ENCODE measurements at regions not wholly inside any gene's neighbourhood (a gene's known extent, or its start where the extent isn't known, plus 50 kb on each side); places are given as distances from the start of the nearest gene placed in this dataset.
"Not testable (repeated sequence)": the region's sequence is repeated elsewhere in the genome, so short reads cannot be mapped to it uniquely, and the experiment has no call there.

- DNase-seq; ATAC-seq (ENCODE audit: low FRiP score); intact Hi-C loops (cut with DNase I); H3K36me3 ChIP-seq (ENCODE audit: control insufficient read depth in 1 of 2, insufficient read depth in 2 of 2, low read length in 1 of 2); H3K9me3 ChIP-seq (ENCODE audit: control insufficient read depth, low read length); H3K27ac ChIP-seq (ENCODE audit: low read depth in 1 of 2, low read length in 2 of 2); H3K4me3 ChIP-seq (ENCODE audit: low read length in 2 of 2); H3K4me1 ChIP-seq (ENCODE audit: control insufficient read depth in 1 of 2, insufficient read depth in 2 of 2, low read length in 2 of 2); H3K27me3 ChIP-seq (ENCODE audit: control insufficient read depth in 1 of 2, insufficient read depth in 2 of 2, low read length in 1 of 2): not testable (repeated sequence)
- 86 to 88% methylated on average over 3 of the region's 3 CpGs for WGBS, 2 donors
Measured at GRCh38 chr1:224037362-224037761, 76.5 kb upstream of the FBXO28 start.

- H3K36me3 ChIP-seq (ENCODE audit: control insufficient read depth in 1 of 2, insufficient read depth in 2 of 2, low read length in 1 of 2); H3K4me1 ChIP-seq (ENCODE audit: control insufficient read depth in 1 of 2, insufficient read depth in 2 of 2, low read length in 2 of 2); H3K27ac ChIP-seq (ENCODE audit: low read depth in 1 of 2, low read length in 2 of 2); H3K9me3 ChIP-seq (ENCODE audit: control insufficient read depth, low read length); ATAC-seq (ENCODE audit: low FRiP score); intact Hi-C loops (cut with DNase I); DNase-seq; H3K4me3 ChIP-seq (ENCODE audit: low read length in 2 of 2); H3K27me3 ChIP-seq (ENCODE audit: control insufficient read depth in 1 of 2, insufficient read depth in 2 of 2, low read length in 1 of 2): not testable (repeated sequence)
- WGBS, 2 donors: 11 to 35% methylated on average over 2 of the region's 3 CpGs
Measured at GRCh38 chr1:224032608-224033276, 81.2 kb upstream of the FBXO28 start.

DNA sequence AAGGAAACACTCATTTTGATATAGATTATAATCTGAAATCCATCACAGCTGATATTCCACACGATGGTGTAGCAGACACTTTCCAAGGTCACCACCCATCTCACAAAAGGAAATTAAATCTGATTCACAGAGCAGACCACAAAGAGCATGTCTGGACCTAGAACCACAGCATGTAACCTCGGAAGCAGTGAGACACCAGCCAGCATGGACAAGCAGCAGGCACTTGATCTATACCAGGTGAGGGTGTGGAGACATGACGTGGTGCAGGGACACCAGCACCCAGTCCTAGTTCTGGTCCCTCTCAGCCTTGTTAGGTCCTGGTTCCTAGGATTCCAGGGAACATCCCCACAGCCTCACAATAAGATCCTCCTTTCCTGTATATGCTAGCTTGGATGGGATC, 81.9 kb upstream of the FBXO28 start:
- ATAC-seq (ENCODE audit: low FRiP score); H3K9me3 ChIP-seq (ENCODE audit: control insufficient read depth, low read length); H3K27ac ChIP-seq (ENCODE audit: low read depth in 1 of 2, low read length in 2 of 2); H3K36me3 ChIP-seq (ENCODE audit: control insufficient read depth in 1 of 2, insufficient read depth in 2 of 2, low read length in 1 of 2); H3K4me1 ChIP-seq (ENCODE audit: control insufficient read depth in 1 of 2, insufficient read depth in 2 of 2, low read length in 2 of 2); H3K27me3 ChIP-seq (ENCODE audit: control insufficient read depth in 1 of 2, insufficient read depth in 2 of 2, low read length in 1 of 2); intact Hi-C loops (cut with DNase I); H3K4me3 ChIP-seq (ENCODE audit: low read length in 2 of 2); DNase-seq: not testable (repeated sequence)
- WGBS, 2 donors: 52 to 62% methylated on average over 2 of the region's 3 CpGs

- ATAC-seq (ENCODE audit: low FRiP score); H3K27me3 ChIP-seq (ENCODE audit: control insufficient read depth in 1 of 2, insufficient read depth in 2 of 2, low read length in 1 of 2); DNase-seq; H3K36me3 ChIP-seq (ENCODE audit: control insufficient read depth in 1 of 2, insufficient read depth in 2 of 2, low read length in 1 of 2); intact Hi-C loops (cut with DNase I); H3K9me3 ChIP-seq (ENCODE audit: control insufficient read depth, low read length); H3K27ac ChIP-seq (ENCODE audit: low read depth in 1 of 2, low read length in 2 of 2); H3K4me1 ChIP-seq (ENCODE audit: control insufficient read depth in 1 of 2, insufficient read depth in 2 of 2, low read length in 2 of 2); H3K4me3 ChIP-seq (ENCODE audit: low read length in 2 of 2): not testable (repeated sequence)
- 80% methylated on average over 6 of the region's 6 CpGs for WGBS, 2 donors
Measured at GRCh38 chr1:224030257-224030656, 83.7 kb upstream of the FBXO28 start.

- H3K36me3 ChIP-seq (ENCODE audit: control insufficient read depth in 1 of 2, insufficient read depth in 2 of 2, low read length in 1 of 2); H3K27me3 ChIP-seq (ENCODE audit: control insufficient read depth in 1 of 2, insufficient read depth in 2 of 2, low read length in 1 of 2); DNase-seq; H3K9me3 ChIP-seq (ENCODE audit: control insufficient read depth, low read length); H3K4me3 ChIP-seq (ENCODE audit: low read length in 2 of 2); H3K4me1 ChIP-seq (ENCODE audit: control insufficient read depth in 1 of 2, insufficient read depth in 2 of 2, low read length in 2 of 2); intact Hi-C loops (cut with DNase I); ATAC-seq (ENCODE audit: low FRiP score); H3K27ac ChIP-seq (ENCODE audit: low read depth in 1 of 2, low read length in 2 of 2): not testable (repeated sequence)
- WGBS, 2 donors: 50 to 52% methylated on average over 3 to 4 of the region's 5 CpGs
Measured at GRCh38 chr1:224029286-224030025, 84.5 kb upstream of the FBXO28 start.

- H3K27ac ChIP-seq (ENCODE audit: low read depth in 1 of 2, low read length in 2 of 2); H3K9me3 ChIP-seq (ENCODE audit: control insufficient read depth, low read length); H3K36me3 ChIP-seq (ENCODE audit: control insufficient read depth in 1 of 2, insufficient read depth in 2 of 2, low read length in 1 of 2); intact Hi-C loops (cut with DNase I); H3K27me3 ChIP-seq (ENCODE audit: control insufficient read depth in 1 of 2, insufficient read depth in 2 of 2, low read length in 1 of 2); H3K4me1 ChIP-seq (ENCODE audit: control insufficient read depth in 1 of 2, insufficient read depth in 2 of 2, low read length in 2 of 2); H3K4me3 ChIP-seq (ENCODE audit: low read length in 2 of 2); DNase-seq; ATAC-seq (ENCODE audit: low FRiP score): not testable (repeated sequence)
- 84 to 90% methylated on average over 3 of the region's 3 CpGs for WGBS, 2 donors
Measured at GRCh38 chr1:224028802-224029201, 85.1 kb upstream of the FBXO28 start.

DNA sequence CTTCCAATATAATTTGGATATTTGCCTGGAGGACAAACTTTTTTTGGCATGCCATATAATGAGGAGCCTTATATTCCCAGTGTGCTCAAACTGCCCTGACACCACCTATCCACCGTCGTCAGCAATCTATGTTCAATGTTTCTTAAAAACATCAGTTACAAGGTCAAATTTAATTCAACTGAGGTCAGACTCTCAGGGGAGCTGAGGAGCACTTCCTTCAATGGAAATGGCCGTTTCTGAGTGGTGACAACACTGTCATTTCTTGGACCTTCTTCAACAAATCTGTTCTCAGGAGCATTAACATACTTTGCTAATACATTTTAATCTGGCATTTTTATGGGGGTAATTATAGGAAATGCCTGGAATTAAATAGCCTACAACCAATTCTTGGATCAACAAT, 90.8 kb upstream of the FBXO28 start:
- H3K27me3 ChIP-seq (ENCODE audit: control insufficient read depth in 1 of 2, insufficient read depth in 2 of 2, low read length in 1 of 2); intact Hi-C loops (cut with DNase I); H3K9me3 ChIP-seq (ENCODE audit: control insufficient read depth, low read length); H3K27ac ChIP-seq (ENCODE audit: low read depth in 1 of 2, low read length in 2 of 2); H3K36me3 ChIP-seq (ENCODE audit: control insufficient read depth in 1 of 2, insufficient read depth in 2 of 2, low read length in 1 of 2); DNase-seq; H3K4me1 ChIP-seq (ENCODE audit: control insufficient read depth in 1 of 2, insufficient read depth in 2 of 2, low read length in 2 of 2); H3K4me3 ChIP-seq (ENCODE audit: low read length in 2 of 2): not testable (repeated sequence)
- ATAC-seq (ENCODE audit: low FRiP score): peak; percentile 13
- 1 to 9% methylated on average over 3 of the region's 3 CpGs for WGBS, 2 donors

DNA sequence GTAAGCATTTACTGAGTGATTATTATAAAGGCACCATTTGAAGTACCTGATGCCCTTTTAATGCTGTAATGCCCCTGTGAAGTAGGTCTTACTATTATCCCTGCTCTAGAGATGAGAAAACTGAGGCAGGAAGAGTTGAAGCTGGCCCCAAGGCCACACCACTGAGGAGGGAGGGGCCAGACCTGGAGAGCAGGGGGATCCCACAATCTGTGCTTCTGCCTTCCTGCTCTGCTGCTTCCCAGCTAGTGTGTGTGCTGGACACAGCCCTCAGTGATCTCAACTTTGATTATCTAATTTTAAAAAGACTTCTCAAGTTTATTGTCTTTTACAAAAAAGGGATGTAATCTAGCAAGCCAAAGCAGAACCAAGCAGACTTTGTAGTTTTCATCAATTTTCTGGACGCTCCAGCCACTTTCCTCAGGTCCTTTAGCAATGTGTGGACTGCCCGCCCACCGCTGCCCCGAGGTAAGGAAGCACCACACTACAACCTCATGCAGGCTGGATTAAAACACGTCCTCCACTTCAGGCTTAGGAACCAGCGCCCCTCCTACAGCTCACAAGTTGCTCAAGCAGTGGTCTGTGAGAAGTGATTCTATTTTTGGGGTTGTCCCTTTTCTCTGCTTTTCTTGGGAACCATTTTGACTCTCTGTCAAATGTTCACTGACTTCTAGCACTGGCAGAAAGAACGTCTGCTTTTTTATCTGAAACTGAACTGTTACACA, 91.5 kb upstream of the FBXO28 start:
- intact Hi-C loops (cut with DNase I); H3K4me3 ChIP-seq (ENCODE audit: low read length in 2 of 2); H3K27me3 ChIP-seq (ENCODE audit: control insufficient read depth in 1 of 2, insufficient read depth in 2 of 2, low read length in 1 of 2); H3K36me3 ChIP-seq (ENCODE audit: control insufficient read depth in 1 of 2, insufficient read depth in 2 of 2, low read length in 1 of 2); H3K4me1 ChIP-seq (ENCODE audit: control insufficient read depth in 1 of 2, insufficient read depth in 2 of 2, low read length in 2 of 2); H3K9me3 ChIP-seq (ENCODE audit: control insufficient read depth, low read length); H3K27ac ChIP-seq (ENCODE audit: low read depth in 1 of 2, low read length in 2 of 2): not testable (repeated sequence)
- 5 to 9% methylated on average over 5 to 7 of the region's 7 CpGs for WGBS, 2 donors
- ATAC-seq (ENCODE audit: low FRiP score) (peak; percentile 79), DNase-seq (peak in 1 of 2 donors; percentile 44)
